HFFc6 (cell line): ENCODE measurements at regions not wholly inside any gene's neighbourhood (a gene's known extent, or its start where the extent isn't known, plus 50 kb on each side); places are given as distances from the start of the nearest gene placed in this dataset.

ENCODE experiments used
- DNase-seq: peaks from one replicate; pipeline ENCODE4 v3.0.0-alpha.2; 2018
- H3K27ac Mint-ChIP-seq: 2 replicates; pipeline ENCODE4 v1.8.0; 2020; ENCODE audit warnings: mild to moderate bottlenecking, mixed read lengths
- H3K27me3 Mint-ChIP-seq: 2 replicates; pipeline ENCODE4 v1.8.0; 2021; ENCODE audit warnings: mild to moderate bottlenecking, moderate library complexity, mixed read lengths; ENCODE audit not compliant: insufficient read depth
- H3K36me3 Mint-ChIP-seq: 2 replicates; pipeline ENCODE4 v1.8.0; 2021; ENCODE audit warnings: low read depth, mixed read lengths
- H3K4me1 Mint-ChIP-seq: 2 replicates; pipeline ENCODE4 v1.8.0; 2020; ENCODE audit warnings: low read depth, mixed read lengths
- H3K4me3 Mint-ChIP-seq: 2 replicates; pipeline ENCODE4 v1.8.0; 2020; ENCODE audit warnings: mild to moderate bottlenecking, moderate library complexity, mixed read lengths
- H3K9me3 Mint-ChIP-seq: 2 replicates; pipeline ENCODE4 v1.8.0; 2020; ENCODE audit warnings: mild to moderate bottlenecking, mixed read lengths
- CTCF ChIP-seq: fragments of 200-600 bp; sonication (generic); IDR thresholded peaks from 2 replicates; pipeline ENCODE4 v1.5.0; 2021; ENCODE audit warnings: antibody characterized with exemption, mild to moderate bottlenecking

DNA sequence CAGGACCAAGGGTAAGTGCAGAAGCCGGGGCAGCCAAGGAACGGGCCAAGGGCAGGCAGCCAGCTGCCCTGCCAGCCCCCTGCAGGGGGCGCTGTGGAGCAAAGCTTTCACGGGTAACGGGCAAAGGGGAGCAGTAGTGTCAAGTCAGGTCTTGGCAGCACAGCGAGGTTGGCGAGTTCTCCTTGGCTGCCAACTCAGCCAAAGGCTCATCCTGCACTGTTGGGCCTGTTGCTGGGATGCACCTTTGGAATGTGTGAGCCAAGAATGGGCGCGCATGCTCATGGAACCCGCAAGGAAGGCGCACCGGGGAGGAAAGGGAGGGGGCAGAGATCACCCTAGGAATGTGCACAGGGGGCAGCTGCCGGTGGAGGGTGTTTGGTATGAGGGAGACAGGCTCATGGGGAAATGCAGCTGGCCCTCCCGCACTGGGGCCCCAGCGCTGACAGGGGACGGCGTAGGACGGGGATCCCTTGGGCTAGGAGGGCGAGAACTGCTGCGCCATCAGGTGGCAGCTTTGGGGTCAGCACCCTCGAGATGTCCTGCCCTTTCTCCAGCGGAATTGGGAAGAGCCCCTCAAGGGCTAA lies 138.0 kb downstream of the ASCL4 start:
- no peak for DNase-seq
- H3K4me3 Mint-ChIP-seq = no peak overlapping the region
- no peak overlapping the region for H3K27ac Mint-ChIP-seq
- H3K36me3 Mint-ChIP-seq = no peaks in the 10 kb centered on the region
- no peak for TF ChIP-seq CTCF
- peaks cover 6% of the 10 kb centered on the region for H3K27me3 Mint-ChIP-seq
- no peaks in the 10 kb centered on the region for H3K4me1 Mint-ChIP-seq
- H3K9me3 Mint-ChIP-seq = peaks cover 32% of the 10 kb centered on the region

GRCh38 chr12:107914460-107914977 lies 140.0 kb downstream of the ASCL4 start:
- H3K4me3 Mint-ChIP-seq = no peak overlapping the region
- peaks cover 32% of the 10 kb centered on the region for H3K9me3 Mint-ChIP-seq
- no peaks in the 10 kb centered on the region for H3K36me3 Mint-ChIP-seq
- H3K4me1 Mint-ChIP-seq = no peaks in the 10 kb centered on the region
- peaks cover 4% of the 10 kb centered on the region; the same call in 1 of the 2 replicates for H3K27me3 Mint-ChIP-seq
- H3K27ac Mint-ChIP-seq = no peak overlapping the region
- DNase-seq = no peak
- no peak for TF ChIP-seq CTCF

- H3K4me1 Mint-ChIP-seq = no peaks in the 10 kb centered on the region
- no peak overlapping the region for H3K4me3 Mint-ChIP-seq
- H3K36me3 Mint-ChIP-seq = no peaks in the 10 kb centered on the region
- no peaks in the 10 kb centered on the region; the same call in 1 of the 2 replicates for H3K27me3 Mint-ChIP-seq
- H3K27ac Mint-ChIP-seq = no peak overlapping the region
- peaks cover 25% of the 10 kb centered on the region for H3K9me3 Mint-ChIP-seq
- peak; percentile 50; the same call in 1 of the 2 replicates for TF ChIP-seq CTCF
- no peak for DNase-seq
Observed at GRCh38 chr12:107917912-107918800, 143.7 kb downstream of the ASCL4 start.

DNA sequence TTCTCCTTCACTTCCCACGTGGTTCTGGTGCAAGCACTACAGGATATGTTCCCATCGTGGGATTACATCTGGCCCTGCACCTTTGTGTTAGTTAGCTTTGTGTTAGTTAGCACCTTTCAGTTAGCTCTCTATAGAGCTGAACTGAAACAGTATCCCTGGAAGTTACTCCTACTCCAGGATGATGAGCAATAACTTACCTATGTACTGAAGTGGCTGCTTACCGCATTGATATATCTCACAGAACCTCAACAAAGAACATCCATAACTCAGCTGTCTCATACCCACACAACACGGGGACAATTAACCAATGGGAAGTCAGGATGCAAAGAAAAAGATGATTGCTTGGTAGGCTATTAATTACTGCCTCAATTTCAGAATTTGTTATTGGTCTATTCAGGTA lies 146.6 kb downstream of the ASCL4 start:
- no peaks in the 10 kb centered on the region for H3K4me1 Mint-ChIP-seq
- H3K9me3 Mint-ChIP-seq = peaks cover 25% of the 10 kb centered on the region
- DNase-seq = no peak
- no peaks in the 10 kb centered on the region for H3K27me3 Mint-ChIP-seq
- no peak overlapping the region for H3K4me3 Mint-ChIP-seq
- no peak overlapping the region for H3K27ac Mint-ChIP-seq
- H3K36me3 Mint-ChIP-seq = no peaks in the 10 kb centered on the region
- no peak for TF ChIP-seq CTCF

GRCh38 chr12:107925125-107925524 lies 150.6 kb downstream of the ASCL4 start:
- Mint-ChIP-seq H3K4me1 (no peaks in the 10 kb centered on the region), H3K27ac (no peak overlapping the region), H3K36me3 (no peaks in the 10 kb centered on the region), H3K27me3 (no peaks in the 10 kb centered on the region), H3K4me3 (no peak overlapping the region), H3K9me3 (peaks cover 43% of the 10 kb centered on the region)
- DNase-seq = no peak
- TF ChIP-seq CTCF = no peak
